ENCODE measurements at regions not wholly inside any gene's neighbourhood (a gene's known extent, or its start where the extent isn't known, plus 50 kb on each side); places are given as distances from the start of the nearest gene placed in this dataset.

GRCh38 chr9:82580921-82581320 is 482.0 kb downstream of the RASEF start:
- Mint-ChIP-seq H3K9me3 (peaks cover 44% of the 10 kb centered on the region), H3K4me1 (peaks cover 15% of the 10 kb centered on the region), H3K36me3 (ENCODE audit: low read depth) (peaks cover 21% of the 10 kb centered on the region), H3K4me3 (no peak overlapping the region), H3K27me3 (ENCODE audit: low read depth, poor library complexity) (peaks cover 6% of the 10 kb centered on the region), H3K27ac (no peak overlapping the region)
- no peak for DNase-seq
- TF ChIP-seq CTCF (IDR thresholded peaks at IDR 0.05), result no peak

- Mint-ChIP-seq H3K4me3 (no peak overlapping the region), H3K27ac (no peak overlapping the region), H3K9me3 (peaks cover 38% of the 10 kb centered on the region), H3K27me3 (ENCODE audit: low read depth, poor library complexity) (peaks cover 6% of the 10 kb centered on the region), H3K36me3 (ENCODE audit: low read depth) (peaks cover 21% of the 10 kb centered on the region), H3K4me1 (peaks cover 15% of the 10 kb centered on the region)
- no peak for DNase-seq
- TF ChIP-seq CTCF (IDR thresholded peaks at IDR 0.05), result no peak
Observed at GRCh38 chr9:82581516-82581915, 481.4 kb downstream of the RASEF start.

GRCh38 chr9:82581935-82582334 is 481.0 kb downstream of the RASEF start:
- Mint-ChIP-seq H3K27ac (no peak overlapping the region), H3K4me3 (no peak overlapping the region), H3K9me3 (peaks cover 34% of the 10 kb centered on the region), H3K4me1 (peaks cover 15% of the 10 kb centered on the region), H3K27me3 (ENCODE audit: low read depth, poor library complexity) (peaks cover 6% of the 10 kb centered on the region), H3K36me3 (ENCODE audit: low read depth) (peaks cover 17% of the 10 kb centered on the region)
- TF ChIP-seq CTCF (IDR thresholded peaks at IDR 0.05), result no peak
- no peak for DNase-seq

GRCh38 chr9:82582693-82583092 is 480.2 kb downstream of the RASEF start:
- H3K9me3 Mint-ChIP-seq, result peaks cover 27% of the 10 kb centered on the region

GRCh38 chr9:82583524-82583923 is 479.4 kb downstream of the RASEF start:
- Mint-ChIP-seq H3K27me3 (ENCODE audit: low read depth, poor library complexity) (peaks cover 6% of the 10 kb centered on the region), H3K4me3 (no peak overlapping the region), H3K9me3 (peaks cover 19% of the 10 kb centered on the region), H3K36me3 (ENCODE audit: low read depth) (peaks cover 5% of the 10 kb centered on the region), H3K27ac (no peak overlapping the region), H3K4me1 (peaks cover 15% of the 10 kb centered on the region)
- no peak for TF ChIP-seq CTCF (IDR thresholded peaks at IDR 0.05)
- no peak for DNase-seq

More at GRCh38 chr9:82582693-82583092, 480.2 kb downstream of the RASEF start:
- Mint-ChIP-seq H3K27ac (no peak overlapping the region), H3K4me1 (peaks cover 15% of the 10 kb centered on the region), H3K4me3 (no peak overlapping the region), H3K36me3 (ENCODE audit: low read depth) (peaks cover 12% of the 10 kb centered on the region), H3K27me3 (ENCODE audit: low read depth, poor library complexity) (peaks cover 6% of the 10 kb centered on the region)
- no peak for DNase-seq
- TF ChIP-seq CTCF (IDR thresholded peaks at IDR 0.05), result no peak

GRCh38 chr9:82584349-82584863 is 478.5 kb downstream of the RASEF start:
- H3K27me3 Mint-ChIP-seq (ENCODE audit: low read depth, poor library complexity), result peaks cover 6% of the 10 kb centered on the region
- H3K4me1 Mint-ChIP-seq, result peaks cover 15% of the 10 kb centered on the region
- no peak overlapping the region for H3K4me3 Mint-ChIP-seq
- no peak for DNase-seq
- peaks cover 2% of the 10 kb centered on the region for H3K36me3 Mint-ChIP-seq (ENCODE audit: low read depth)
- no peak for TF ChIP-seq CTCF (IDR thresholded peaks at IDR 0.05)
- peaks cover 10% of the 10 kb centered on the region for H3K9me3 Mint-ChIP-seq
- no peak overlapping the region for H3K27ac Mint-ChIP-seq
